GM12873 (cell line): ENCODE measurements at regions not wholly inside any gene's neighbourhood (a gene's known extent, or its start where the extent isn't known, plus 50 kb on each side); places are given as distances from the start of the nearest gene placed in this dataset.

Source experiments
- TF ChIP-seq, protein P1 (sequence below): IDR thresholded peaks from 2 replicates; pipeline ENCODE4 v1.5.1; 2012; ENCODE audit warnings: low read depth, mild to moderate bottlenecking, moderate library complexity, low read length, control low read depth; ENCODE audit not compliant: insufficient read depth; ENCODE audit errors: missing control alignments

DNA sequence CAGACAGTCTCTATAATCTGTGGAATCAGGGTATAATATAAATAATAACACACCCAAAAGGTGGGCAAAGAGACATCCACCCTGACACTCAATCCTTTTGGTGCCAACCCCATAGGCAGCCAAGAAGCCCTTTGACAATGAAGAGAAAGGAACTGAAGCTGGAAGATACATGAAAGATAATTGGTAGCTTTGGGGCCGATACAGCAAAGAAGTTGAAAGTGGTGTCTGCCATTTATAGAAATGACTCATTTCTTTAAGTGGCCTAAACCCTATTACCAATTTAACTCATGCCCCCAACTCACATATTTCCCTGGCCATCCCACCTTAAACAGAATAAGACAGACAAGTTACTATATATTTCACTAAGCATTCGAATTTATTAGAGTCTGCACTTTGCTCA is 167.0 kb downstream of the ZC3H11B start:
- TF ChIP-seq, protein P1, sequence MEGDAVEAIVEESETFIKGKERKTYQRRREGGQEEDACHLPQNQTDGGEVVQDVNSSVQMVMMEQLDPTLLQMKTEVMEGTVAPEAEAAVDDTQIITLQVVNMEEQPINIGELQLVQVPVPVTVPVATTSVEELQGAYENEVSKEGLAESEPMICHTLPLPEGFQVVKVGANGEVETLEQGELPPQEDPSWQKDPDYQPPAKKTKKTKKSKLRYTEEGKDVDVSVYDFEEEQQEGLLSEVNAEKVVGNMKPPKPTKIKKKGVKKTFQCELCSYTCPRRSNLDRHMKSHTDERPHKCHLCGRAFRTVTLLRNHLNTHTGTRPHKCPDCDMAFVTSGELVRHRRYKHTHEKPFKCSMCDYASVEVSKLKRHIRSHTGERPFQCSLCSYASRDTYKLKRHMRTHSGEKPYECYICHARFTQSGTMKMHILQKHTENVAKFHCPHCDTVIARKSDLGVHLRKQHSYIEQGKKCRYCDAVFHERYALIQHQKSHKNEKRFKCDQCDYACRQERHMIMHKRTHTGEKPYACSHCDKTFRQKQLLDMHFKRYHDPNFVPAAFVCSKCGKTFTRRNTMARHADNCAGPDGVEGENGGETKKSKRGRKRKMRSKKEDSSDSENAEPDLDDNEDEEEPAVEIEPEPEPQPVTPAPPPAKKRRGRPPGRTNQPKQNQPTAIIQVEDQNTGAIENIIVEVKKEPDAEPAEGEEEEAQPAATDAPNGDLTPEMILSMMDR = no peak

DNA sequence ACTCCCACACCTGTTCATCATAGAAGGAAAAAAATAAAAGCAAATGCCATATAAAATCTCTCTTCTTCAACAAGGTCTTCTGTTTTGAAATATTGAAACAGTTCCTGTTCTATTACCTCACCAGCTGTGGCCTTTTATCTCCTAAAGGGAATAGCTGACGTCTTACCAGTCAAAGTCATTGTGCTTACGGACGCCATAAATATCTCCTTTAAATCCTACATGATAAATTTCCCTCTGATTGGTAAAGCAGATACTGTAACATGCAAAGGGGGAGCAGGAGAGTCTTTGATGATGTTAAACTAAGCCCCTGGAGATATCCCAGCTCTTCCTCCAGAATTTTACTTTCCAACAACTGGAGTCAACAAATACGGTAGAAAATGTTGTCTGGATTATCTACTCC is 168.4 kb downstream of the ZC3H11B start:
- TF ChIP-seq, protein P1 = no peak

DNA sequence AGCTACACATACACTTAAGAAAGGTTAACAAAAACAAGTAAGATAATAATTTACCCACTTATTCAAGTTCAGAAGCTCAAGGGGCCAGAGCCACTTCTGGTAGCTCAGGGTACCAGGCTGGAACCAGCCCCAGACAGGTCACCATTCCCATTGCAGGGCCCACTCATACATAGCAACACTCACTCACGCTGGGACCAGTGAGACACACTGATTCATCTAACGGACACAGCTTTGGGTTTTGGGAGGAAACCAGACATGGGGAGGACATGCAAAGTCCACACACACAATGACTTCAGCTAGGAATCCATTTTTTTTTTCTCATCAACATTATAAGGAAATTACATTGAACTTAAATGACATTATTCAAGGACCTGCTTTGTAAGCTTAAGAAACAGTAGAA is 169.1 kb downstream of the ZC3H11B start:
- TF ChIP-seq, protein P1 = no peak

DNA sequence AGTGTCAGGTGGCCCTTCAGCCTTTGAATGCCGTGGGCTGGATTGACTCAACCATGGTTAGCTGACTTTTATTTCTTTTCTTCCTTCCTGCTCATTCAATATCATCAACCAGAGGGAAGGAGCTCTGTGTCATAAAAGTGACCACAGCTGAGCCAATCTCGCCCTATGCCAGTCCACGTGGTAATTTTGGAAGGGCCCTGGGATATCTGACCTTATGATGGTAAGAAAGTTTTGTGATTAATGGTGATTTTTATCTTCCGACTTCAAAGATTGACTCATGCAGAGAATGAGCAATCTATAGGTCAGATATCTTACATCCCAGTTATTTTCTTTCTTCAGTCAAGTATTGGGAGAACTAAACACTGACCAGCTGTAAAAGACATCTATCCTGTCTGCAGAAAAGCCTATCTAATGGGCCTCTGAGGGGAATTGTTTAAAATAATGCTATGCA is 170.3 kb downstream of the ZC3H11B start:
- TF ChIP-seq, protein P1 = no peak

DNA sequence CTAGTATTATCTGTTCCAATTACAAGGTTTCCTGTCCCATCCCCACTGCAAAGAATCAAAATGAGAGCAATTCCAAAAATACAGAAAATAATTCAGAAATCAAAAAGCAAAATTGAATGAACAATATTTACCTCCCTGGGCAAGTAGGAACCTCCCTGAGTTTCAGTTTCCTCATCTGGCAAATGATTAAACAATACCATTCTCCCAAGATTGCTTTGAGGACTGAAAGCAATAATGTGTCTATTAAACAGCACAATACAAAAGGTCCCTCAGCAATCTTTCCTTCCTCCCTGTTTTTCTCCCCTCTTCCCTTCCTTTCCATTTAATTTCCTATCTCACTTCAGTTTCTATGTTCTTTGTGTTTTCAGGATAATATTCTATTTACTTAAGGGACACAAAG is 171.0 kb downstream of the ZC3H11B start:
- TF ChIP-seq, protein P1 = no peak

DNA sequence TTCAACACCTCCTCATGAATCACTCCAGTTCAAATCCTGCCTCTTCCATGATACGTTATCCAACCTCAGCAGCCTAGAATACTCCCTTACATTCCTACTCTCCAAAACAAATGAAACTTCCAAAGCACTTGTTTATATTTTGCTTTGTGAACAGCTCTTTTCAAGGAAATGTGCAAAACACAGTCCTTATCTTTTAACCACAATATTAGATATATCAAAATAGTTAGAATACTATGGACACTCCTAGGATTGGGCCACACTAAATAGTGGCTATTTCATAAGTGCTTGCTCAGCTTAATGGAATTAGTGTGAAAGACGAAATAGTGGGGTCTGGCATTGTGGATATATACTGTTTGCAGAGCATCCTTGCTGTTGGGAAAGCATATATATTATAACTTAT is 173.5 kb downstream of the ZC3H11B start:
- TF ChIP-seq, protein P1 = no peak

DNA sequence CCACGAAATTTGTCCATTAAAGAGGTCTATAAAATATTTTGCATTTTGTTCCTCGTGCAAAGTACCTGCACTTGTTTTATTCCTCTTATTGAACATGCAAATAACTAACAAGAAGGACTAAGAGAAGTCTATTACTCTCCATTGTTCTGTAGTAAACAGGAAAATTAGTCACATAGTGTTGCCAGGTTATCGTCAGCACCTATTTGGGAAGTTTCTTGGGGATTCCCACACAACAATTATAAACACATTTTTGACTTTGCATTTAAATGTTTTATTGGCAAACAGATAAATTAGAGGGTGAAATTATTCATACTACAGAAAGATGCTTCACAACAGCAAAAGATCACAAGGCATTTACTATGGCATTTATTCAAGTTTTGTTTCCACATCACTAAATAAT is 174.5 kb downstream of the ZC3H11B start:
- TF ChIP-seq, protein P1 = no peak
